IMR-90 (cell line): ENCODE measurements at regions not wholly inside any gene's neighbourhood (a gene's known extent, or its start where the extent isn't known, plus 50 kb on each side); places are given as distances from the start of the nearest gene placed in this dataset.

ENCODE experiments used
- ATAC-seq: fragments of 200-7000 bp; cut with Tn5 transposase; 2 replicates; pipeline ENCODE4 v1.9.1; 2020; ENCODE audit warnings: low read depth, mild to moderate bottlenecking, moderate library complexity
- BruUV-seq: library from RNA; stranded (reverse); fragments of 400-500 nt; replicated peaks from 2 replicates; lab custom pipeline; 2021; lab: Mats Ljungman, UMichigan
- CTCF ChIA-PET: fragments of 300-600 bp; formaldehyde crosslinking; extraction: SDS; loops from one replicate; lab custom pipeline; 2021; ENCODE audit warnings: antibody characterized with exemption; lab: Yijun Ruan, JAX
- POLR2A ChIA-PET: fragments of 300-600 bp; sonication (Branson Sonifier 250); formaldehyde crosslinking; loops from one replicate; lab custom pipeline; 2022; ENCODE audit warnings: antibody characterized with exemption; ENCODE audit not compliant: unreplicated experiment; lab: Charles Lee
- DNase-seq: peaks from one replicate; pipeline ENCODE4 v3.0.0; 2013
- H2AFZ ChIP-seq: replicated peaks from 2 replicates; pipeline ENCODE3; 2013; ENCODE audit warnings: low read length, mild to moderate bottlenecking; ENCODE audit not compliant: poor library complexity
- H2AK5ac ChIP-seq: 2 replicates; pipeline ENCODE4 v1.6.1; 2013; ENCODE audit warnings: low read depth, low read length, inconsistent platforms
- H2AK9ac ChIP-seq: replicated peaks from 2 replicates; pipeline ENCODE3; 2013; ENCODE audit warnings: mild to moderate bottlenecking, low read depth, low read length, moderate library complexity; ENCODE audit not compliant: poor library complexity
- H2BK120ac ChIP-seq: 2 replicates; pipeline ENCODE4 v1.6.1; 2013; ENCODE audit warnings: low read depth, low read length, inconsistent platforms
- H2BK15ac ChIP-seq: 3 replicates; pipeline ENCODE4 v1.6.1; 2013; ENCODE audit warnings: low read depth, low read length, inconsistent platforms
- H2BK20ac ChIP-seq: 2 replicates; pipeline ENCODE4 v1.6.1; 2013; ENCODE audit warnings: low read depth, mild to moderate bottlenecking, inconsistent platforms, low read length, moderate library complexity
- H2BK5ac ChIP-seq: 2 replicates; pipeline ENCODE4 v1.6.1; 2013; ENCODE audit warnings: mild to moderate bottlenecking, low read depth, low read length, inconsistent platforms; ENCODE audit not compliant: poor library complexity, severe bottlenecking
- H3K14ac ChIP-seq: replicated peaks from 2 replicates; pipeline ENCODE4 v1.6.1; 2013; ENCODE audit warnings: low read depth, low read length, inconsistent platforms
- H3K18ac ChIP-seq: 2 replicates; pipeline ENCODE4 v1.6.1; 2013; ENCODE audit warnings: low read depth, low read length, control low read depth
- H3K23ac ChIP-seq: 2 replicates; pipeline ENCODE4 v1.6.1; 2013; ENCODE audit warnings: low read depth, low read length, inconsistent platforms
- H3K27ac ChIP-seq: 2 replicates; pipeline ENCODE4 v1.5.1; 2013; ENCODE audit warnings: mild to moderate bottlenecking, control low read depth, low read length; ENCODE audit not compliant: insufficient read depth
- H3K27me3 ChIP-seq: 2 replicates; pipeline ENCODE4 v1.6.1; 2013; ENCODE audit warnings: low read length; ENCODE audit not compliant: control insufficient read depth, insufficient read depth
- H3K36me3 ChIP-seq: 2 replicates; pipeline ENCODE4 v1.6.1; 2013; ENCODE audit warnings: low read length, mixed read lengths; ENCODE audit not compliant: control insufficient read depth, insufficient read depth
- H3K4ac ChIP-seq: 2 replicates; pipeline ENCODE4 v1.6.1; 2013; ENCODE audit warnings: low read depth, low read length, inconsistent platforms
- H3K4me1 ChIP-seq: 2 replicates; pipeline ENCODE4 v1.6.1; 2013; ENCODE audit warnings: low read length, mixed read lengths; ENCODE audit not compliant: control insufficient read depth, insufficient read depth
- H3K4me2 ChIP-seq: 2 replicates; pipeline ENCODE4 v1.6.1; 2013; ENCODE audit warnings: low read depth, mild to moderate bottlenecking, control low read depth, low read length, moderate library complexity
- H3K4me3 ChIP-seq: 2 replicates; pipeline ENCODE4 v1.5.1; 2013; ENCODE audit warnings: low read depth, mild to moderate bottlenecking, control low read depth, low read length, moderate library complexity; ENCODE audit not compliant: insufficient read depth
- H3K56ac ChIP-seq: 2 replicates; pipeline ENCODE4 v1.6.1; 2013; ENCODE audit warnings: low read length, inconsistent platforms; ENCODE audit not compliant: insufficient read depth; ENCODE audit errors: extremely low read depth
- H3K79me1 ChIP-seq, 2 experiments: 2 replicates each; pipeline ENCODE4 v1.6.1; 2013; ENCODE audit warnings: low read length in 2 of 2, inconsistent platforms in 1 of 2, low read depth in 1 of 2
- H3K9ac ChIP-seq: 2 replicates; pipeline ENCODE4 v1.6.1; 2013; ENCODE audit warnings: low read depth, low read length, control low read depth
- H3K9me1 ChIP-seq: 2 replicates; pipeline ENCODE4 v1.6.1; 2013; ENCODE audit warnings: low read length, inconsistent platforms; ENCODE audit not compliant: insufficient read depth
- H3K9me3 ChIP-seq: 2 replicates; pipeline ENCODE4 v1.6.1; 2013; ENCODE audit warnings: low read length; ENCODE audit not compliant: control insufficient read depth, insufficient read depth
- H4K20me1 ChIP-seq: 2 replicates; pipeline ENCODE4 v1.6.1; 2013; ENCODE audit warnings: low read length, inconsistent platforms; ENCODE audit not compliant: insufficient read depth
- H4K5ac ChIP-seq: 2 replicates; pipeline ENCODE4 v1.6.1; 2013; ENCODE audit warnings: mild to moderate bottlenecking, low read depth, low read length, control low read depth
- H4K8ac ChIP-seq, 2 experiments: 2 replicates each; pipeline ENCODE4 v1.6.1; 2013; ENCODE audit warnings: low read depth in 2 of 2, low read length in 2 of 2, control low read depth in 1 of 2, inconsistent platforms in 1 of 2
- H4K91ac ChIP-seq: 2 replicates; pipeline ENCODE4 v1.6.1; 2013; ENCODE audit warnings: low read depth, low read length, inconsistent platforms; ENCODE audit not compliant: insufficient read depth
- CEBPB ChIP-seq: IDR thresholded peaks from 2 replicates; pipeline ENCODE4 v1.6.1; 2012; ENCODE audit warnings: low read depth, low read length, improper control_type of control experiment
- FOS ChIP-seq: fragments of 150-350 bp; IDR thresholded peaks from 2 replicates; pipeline ENCODE4 v1.6.1; 2016; ENCODE audit warnings: low read depth, low read length
- NFE2L2 ChIP-seq: fragments of 150-350 bp; IDR thresholded peaks from 2 replicates; pipeline ENCODE4 v1.6.1; 2016; ENCODE audit warnings: low read depth, mild to moderate bottlenecking, low read length
- POLR2A ChIP-seq: IDR thresholded peaks from 2 replicates; pipeline ENCODE4 v1.6.1; 2012; ENCODE audit warnings: mild to moderate bottlenecking, low read depth, low read length
- RAD21 ChIP-seq: IDR thresholded peaks from 2 replicates; pipeline ENCODE4 v1.6.1; 2012; ENCODE audit warnings: low read length, improper control_type of control experiment
- WGBS, 2 experiments: methylation state at CpG; one replicate each; pipeline versions ENCODE4 v1.1.5 to v1.1.7; 2013; ENCODE audit warnings: missing lambda C conversion rate in 2 of 2; ENCODE audit not compliant: insufficient read length in 1 of 2; ENCODE audit errors: extremely low coverage in 2 of 2; 5-methylcytosine and 5-hydroxymethylcytosine counted together
- dilution Hi-C: fragments of 300-500 bp; cut with HindIII; formaldehyde crosslinking; loops from one replicate; pipeline ENCODE4 v1.14.3; 2018; ENCODE audit warnings: low sequenced_read_pairs; ENCODE audit not compliant: unreplicated experiment
- in situ Hi-C: fragments of 300-500 bp; cut with MboI; formaldehyde crosslinking; loops from 3 replicates; pipeline ENCODE4 v1.14.3; 2019; ENCODE audit warnings: low sequenced_read_pairs, inconsistent platforms, mixed read lengths
- intact Hi-C: fragments of 100-400 bp; cut with micrococcal nuclease; formaldehyde crosslinking; loops from 2 replicates; pipeline ENCODE4 v1.10.0; 2022

DNA sequence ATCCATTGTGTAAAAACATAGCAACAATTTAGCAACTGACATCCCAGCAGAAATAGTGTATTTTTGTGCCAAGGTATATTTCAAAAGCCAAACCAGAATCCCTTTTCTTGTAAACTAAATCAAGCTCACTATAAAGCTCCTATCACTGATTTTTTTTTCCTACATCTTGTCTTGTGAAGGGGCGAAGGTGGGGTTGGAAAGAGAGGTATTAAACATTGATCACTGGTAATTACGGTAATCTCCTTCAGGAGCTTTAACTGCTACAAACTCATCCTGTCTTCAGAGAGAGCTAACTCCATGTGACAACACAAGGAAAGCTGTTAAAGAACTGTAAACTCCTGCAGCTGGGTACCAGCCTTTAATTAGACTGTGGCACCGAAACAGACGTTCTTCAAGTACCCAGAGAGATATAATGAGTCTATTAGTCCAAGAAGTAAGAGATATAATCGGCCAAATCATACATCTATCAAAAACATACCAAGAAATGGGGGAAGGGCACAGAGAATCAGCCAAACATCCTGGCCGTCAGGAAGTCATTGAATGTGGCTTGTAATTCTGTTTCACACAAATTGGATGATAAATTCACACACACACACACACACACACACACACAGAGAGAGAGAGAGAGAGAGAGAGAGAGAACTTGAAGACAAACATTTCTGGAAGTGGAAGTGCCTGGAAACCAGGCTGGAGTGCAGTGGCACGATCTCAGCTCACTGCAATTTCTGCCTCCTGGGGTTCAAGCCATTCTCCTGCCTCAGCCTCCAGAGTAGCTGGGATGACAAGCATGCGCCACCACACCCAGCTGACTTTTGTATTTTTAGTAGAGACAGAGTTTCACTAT lies 111.9 kb upstream of the PPARGC1A start:
- Histone ChIP-seq H4K20me1 (no peaks in the 10 kb centered on the region), H3K27me3 (no peaks in the 10 kb centered on the region), H4K91ac (no peak overlapping the region), H3K9ac (no peak overlapping the region), H2AK9ac (no peak overlapping the region), H2BK120ac (no peak overlapping the region), H3K56ac (no peak overlapping the region), H3K27ac (no peak overlapping the region), H3K14ac (no peak overlapping the region), H3K9me1 (no peaks in the 10 kb centered on the region), H2AFZ (no peak overlapping the region), H2AK5ac (no peak overlapping the region), H3K4ac (no peak overlapping the region), H3K18ac (no peak overlapping the region), H3K9me3 (no peaks in the 10 kb centered on the region), H3K36me3 (no peaks in the 10 kb centered on the region), H2BK20ac (no peak overlapping the region), H2BK15ac (no peak overlapping the region), H3K4me1 (peaks cover 1% of the 10 kb centered on the region; the same call in 1 of the 2 replicates), H3K79me1 (no peaks in the 10 kb centered on the region), H3K4me3 (no peak overlapping the region), H2BK5ac (peak overlapping the region; percentile 49), H3K4me2 (no peak overlapping the region), H4K8ac (0 out of 4 replicates have a peak overlapping the region, but pooled peaks of 1 of the 2 experiments have one; percentile 48), H4K5ac (no peak overlapping the region), H3K23ac (no peak overlapping the region)
- no peak for TF ChIP-seq FOS
- no peak for TF ChIP-seq CEBPB
- no peak for TF ChIP-seq POLR2A
- TF ChIP-seq RAD21 = no peak
- TF ChIP-seq NFE2L2 = no peak
- WGBS, 2 experiments = no CpG with 5 or more reads among the region's 8 CpGs
- CTCF ChIA-PET = interaction anchor here (0.5 kb wide), 1 partner anchor 27 kb away, joined by 5 read pairs; no protein-coding TSS in a partner anchor
- BruUV-seq = no TSS peak
- dilution Hi-C loops = no loop called here
- intact Hi-C loops = no loop called here
- in situ Hi-C loops = no loop called here
- no peak for ATAC-seq
- POLR2A ChIA-PET = no interaction called here
- DNase-seq = no peak
